Prostate gland (tissue), 2 donors: ENCODE measurements at regions not wholly inside any gene's neighbourhood (a gene's known extent, or its start where the extent isn't known, plus 50 kb on each side); places are given as distances from the start of the nearest gene placed in this dataset.

ENCODE experiments used
- DNase-seq: peaks from one replicate; pipeline ENCODE4 v3.0.0-alpha.2; 2019; ENCODE audit warnings: low spot score
- H3K27ac ChIP-seq, 2 donors: fragments of 200-600 bp; sonication (generic); 2 replicates each; pipeline ENCODE4 v1.5.1; 2017 to 2019
- H3K27me3 ChIP-seq: fragments of 200-600 bp; sonication (generic); replicated peaks from 2 replicates; pipeline ENCODE4 v1.5.1; 2019; ENCODE audit not compliant: insufficient read depth
- H3K36me3 ChIP-seq, 2 donors: fragments of 200-600 bp; sonication (generic); 1 replicate in 1 of 2; 2 replicates in 1 of 2; pipeline versions ENCODE4 v1.5.1 to v1.8.1; 2017 to 2019
- H3K4me1 ChIP-seq: fragments of 200-600 bp; sonication (generic); replicated peaks from 2 replicates; pipeline ENCODE4 v1.5.1; 2019
- H3K4me3 ChIP-seq, 2 donors: fragments of 200-600 bp; sonication (generic); 2 replicates each; pipeline ENCODE4 v1.5.1; 2017 to 2019
- H3K9me3 ChIP-seq: fragments of 200-600 bp; sonication (generic); 2 replicates; pipeline ENCODE4 v1.5.1; 2017
- POLR2A ChIP-seq: fragments of 450-650 bp; IDR thresholded peaks from one replicate; pipeline ENCODE4 v1.6.1; 2016; ENCODE audit warnings: antibody characterized with exemption, mild to moderate bottlenecking
- POLR2AphosphoS5 ChIP-seq: sonication (generic); formaldehyde crosslinking; IDR thresholded peaks from one replicate; pipeline ENCODE4 v1.6.1; 2017; ENCODE audit warnings: antibody characterized with exemption
- WGBS: methylation state at CpG from one replicate; pipeline ENCODE4 v1.1.5; 2018; 5-methylcytosine and 5-hydroxymethylcytosine counted together
- intact Hi-C: fragments of 100-400 bp; cut with DNase I; formaldehyde crosslinking; loops from one replicate; pipeline ENCODE4 v1.14.2; 2022
- TF ChIP-seq, protein P1 (sequence below), 4 experiments: fragments of 200-600 bp in 2 of 4; fragments of 450-650 bp in 2 of 4; sonication (generic) in 2 of 4; IDR thresholded peaks; 1 replicate in 3 of 4; 2 replicates in 1 of 4; pipeline ENCODE4 v1.5.1; 2016 to 2019; ENCODE audit warnings: antibody characterized with exemption in 4 of 4, mild to moderate bottlenecking in 2 of 4, moderate library complexity in 2 of 4

DNA sequence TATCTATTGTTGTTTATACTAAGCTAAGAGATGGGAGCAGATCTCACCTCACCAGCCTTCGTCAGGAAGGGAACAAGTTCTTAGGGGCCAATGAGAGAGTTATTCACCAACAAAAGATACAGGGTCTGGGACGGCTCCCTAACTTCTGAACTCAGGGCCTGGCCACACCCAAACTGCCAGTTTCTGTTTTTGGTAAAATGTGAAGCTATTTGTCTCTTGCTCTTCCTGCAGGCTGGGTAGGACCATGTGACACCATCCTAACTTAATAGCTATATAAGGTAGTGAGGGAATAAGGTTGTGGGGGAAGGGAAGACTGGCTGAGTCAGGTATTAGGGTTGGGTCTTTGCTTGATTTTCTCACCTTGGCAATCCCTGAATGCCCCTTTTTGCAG, 480.5 kb downstream of the KDM4C start:
- DNase-seq, result no peak
- no peaks in the 10 kb centered on the region for H3K9me3 ChIP-seq
- no peak overlapping the region for H3K27ac ChIP-seq
- no peak for TF ChIP-seq POLR2A
- no peak for TF ChIP-seq POLR2AphosphoS5
- no peaks in the 10 kb centered on the region for H3K4me1 ChIP-seq
- H3K36me3 ChIP-seq, result no peaks in the 10 kb centered on the region
- intact Hi-C loops, result no loop called here
- no peak overlapping the region for H3K4me3 ChIP-seq
- WGBS, result 50% methylated on average over 2 of the region's 2 CpGs
- H3K27me3 ChIP-seq, result no peaks in the 10 kb centered on the region

DNA sequence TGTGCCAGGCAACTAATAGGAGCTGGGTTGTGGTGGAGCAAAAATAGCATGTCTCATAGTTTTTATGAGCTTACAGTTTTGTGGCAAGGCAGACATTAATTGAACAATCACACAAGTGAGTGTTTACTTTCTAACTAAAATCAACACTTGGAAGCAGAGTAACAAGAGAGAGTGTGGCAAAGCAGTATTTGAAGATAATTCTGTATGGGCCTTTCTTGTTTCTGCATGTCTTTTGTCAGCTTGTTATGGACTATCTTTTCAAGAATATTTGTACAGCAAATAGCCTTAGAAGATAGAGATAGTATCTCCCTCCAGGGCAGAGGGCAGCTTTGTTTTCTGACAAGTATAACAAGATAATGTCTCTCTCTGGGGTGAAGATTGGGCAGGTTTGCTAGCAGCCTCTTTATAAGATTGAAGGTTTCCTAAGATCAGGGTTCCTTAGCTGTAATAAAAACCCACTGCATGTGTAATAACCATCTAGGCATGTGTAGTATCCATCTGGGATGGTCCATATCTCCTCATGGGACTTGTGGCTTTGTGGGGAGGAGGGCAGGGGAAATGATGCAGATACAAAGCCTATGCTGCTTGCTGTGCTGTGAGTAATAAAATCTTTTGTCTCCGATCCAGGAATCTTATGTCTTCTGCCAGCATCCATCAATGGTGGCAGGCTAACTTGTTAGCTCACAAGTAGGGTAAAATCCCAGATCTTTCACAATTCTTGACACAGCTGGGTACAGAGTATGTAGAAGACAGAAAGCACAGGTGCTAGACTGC, 479.9 kb downstream of the KDM4C start:
- Histone ChIP-seq H3K4me1 (no peaks in the 10 kb centered on the region), H3K36me3 (no peaks in the 10 kb centered on the region), H3K27ac (no peak overlapping the region), H3K4me3 (no peak overlapping the region), H3K9me3 (no peaks in the 10 kb centered on the region), H3K27me3 (no peaks in the 10 kb centered on the region)
- TF ChIP-seq POLR2A (no peak), POLR2AphosphoS5 (no peak)
- TF ChIP-seq, protein P1, sequence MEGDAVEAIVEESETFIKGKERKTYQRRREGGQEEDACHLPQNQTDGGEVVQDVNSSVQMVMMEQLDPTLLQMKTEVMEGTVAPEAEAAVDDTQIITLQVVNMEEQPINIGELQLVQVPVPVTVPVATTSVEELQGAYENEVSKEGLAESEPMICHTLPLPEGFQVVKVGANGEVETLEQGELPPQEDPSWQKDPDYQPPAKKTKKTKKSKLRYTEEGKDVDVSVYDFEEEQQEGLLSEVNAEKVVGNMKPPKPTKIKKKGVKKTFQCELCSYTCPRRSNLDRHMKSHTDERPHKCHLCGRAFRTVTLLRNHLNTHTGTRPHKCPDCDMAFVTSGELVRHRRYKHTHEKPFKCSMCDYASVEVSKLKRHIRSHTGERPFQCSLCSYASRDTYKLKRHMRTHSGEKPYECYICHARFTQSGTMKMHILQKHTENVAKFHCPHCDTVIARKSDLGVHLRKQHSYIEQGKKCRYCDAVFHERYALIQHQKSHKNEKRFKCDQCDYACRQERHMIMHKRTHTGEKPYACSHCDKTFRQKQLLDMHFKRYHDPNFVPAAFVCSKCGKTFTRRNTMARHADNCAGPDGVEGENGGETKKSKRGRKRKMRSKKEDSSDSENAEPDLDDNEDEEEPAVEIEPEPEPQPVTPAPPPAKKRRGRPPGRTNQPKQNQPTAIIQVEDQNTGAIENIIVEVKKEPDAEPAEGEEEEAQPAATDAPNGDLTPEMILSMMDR (IDR thresholded peaks at IDR 0.05), result no peak
- intact Hi-C loops, result no loop called here
- WGBS, result 29% methylated on average over 1 of the region's 1 CpG
- no peak for DNase-seq

DNA sequence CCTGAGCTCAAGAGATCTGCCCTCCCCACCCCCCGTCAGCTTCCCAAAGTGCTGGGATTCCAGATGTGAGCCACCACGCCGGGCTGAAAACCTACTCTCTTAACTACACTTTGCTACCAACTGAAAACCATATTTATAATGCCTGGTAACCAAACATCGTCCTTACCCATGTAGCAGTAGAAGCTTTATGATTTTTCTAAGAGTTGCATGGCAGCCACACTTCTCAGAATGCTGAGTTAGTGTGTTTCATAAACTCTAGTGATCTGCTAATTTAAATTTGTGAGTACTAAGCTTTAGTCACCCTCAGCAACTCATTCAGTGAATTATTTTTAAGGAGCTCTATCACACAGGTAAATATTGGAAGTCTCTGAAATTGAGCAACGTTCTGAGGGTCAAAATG, 478.4 kb downstream of the KDM4C start:
- H3K27me3 ChIP-seq, result no peaks in the 10 kb centered on the region
- TF ChIP-seq POLR2AphosphoS5 (no peak), POLR2A (no peak)
- TF ChIP-seq, protein P1 (IDR thresholded peaks at IDR 0.05), result no peak
- H3K36me3 ChIP-seq, result no peaks in the 10 kb centered on the region
- intact Hi-C loops, result no loop called here
- no peak for DNase-seq
- no peak overlapping the region for H3K4me3 ChIP-seq
- H3K4me1 ChIP-seq, result no peaks in the 10 kb centered on the region
- no peaks in the 10 kb centered on the region for H3K9me3 ChIP-seq
- H3K27ac ChIP-seq, result no peak overlapping the region
- WGBS, result 76% methylated on average over 5 of the region's 5 CpGs

DNA sequence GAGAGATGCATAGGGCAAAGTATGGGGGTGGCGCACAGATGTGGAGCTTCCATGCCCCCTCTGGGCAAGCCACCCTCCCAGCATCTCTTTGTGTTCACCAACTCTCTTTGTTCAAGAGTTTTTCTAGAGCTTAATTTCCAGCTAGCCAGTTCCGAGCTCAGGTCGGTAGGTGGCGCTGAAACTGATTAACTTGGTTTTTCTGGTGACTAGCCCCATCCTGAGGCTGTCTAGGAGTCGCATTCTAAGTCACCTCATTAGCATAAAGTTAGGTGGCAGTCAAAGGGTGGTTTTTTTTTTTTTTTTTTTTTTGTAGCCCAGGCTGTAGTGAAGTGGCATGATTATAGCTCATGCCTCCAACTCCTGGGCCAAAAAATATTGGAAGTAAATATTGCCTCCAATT, 476.4 kb downstream of the KDM4C start:
- 64% methylated on average over 5 of the region's 5 CpGs for WGBS
- no peaks in the 10 kb centered on the region for H3K9me3 ChIP-seq
- TF ChIP-seq POLR2A (no peak), POLR2AphosphoS5 (no peak)
- TF ChIP-seq, protein P1 (IDR thresholded peaks at IDR 0.05), result no peak
- H3K4me1 ChIP-seq, result no peaks in the 10 kb centered on the region
- intact Hi-C loops, result no loop called here
- no peak overlapping the region for H3K4me3 ChIP-seq
- no peaks in the 10 kb centered on the region for H3K27me3 ChIP-seq
- no peak for DNase-seq
- H3K27ac ChIP-seq, result no peak overlapping the region
- no peaks in the 10 kb centered on the region for H3K36me3 ChIP-seq

DNA sequence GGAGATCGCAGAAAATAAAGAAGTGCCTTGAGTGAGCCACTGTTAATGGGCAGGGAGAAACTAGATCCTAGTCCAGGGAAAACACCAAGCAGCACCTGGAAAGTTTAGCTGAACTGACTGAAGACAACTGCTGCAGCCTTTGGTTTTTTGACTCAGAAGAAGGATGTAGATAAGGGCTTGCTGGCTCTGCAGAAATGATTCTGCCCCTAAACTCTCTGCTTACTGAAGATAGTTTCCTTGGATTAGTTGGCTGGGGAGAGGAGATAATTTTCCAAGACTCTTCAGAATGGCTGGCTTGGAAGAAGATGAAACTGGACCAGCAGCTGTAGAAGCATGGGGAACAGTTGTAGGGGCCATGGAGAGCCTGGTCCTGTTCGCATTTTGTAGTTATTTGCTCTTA, 471.8 kb downstream of the KDM4C start:
- 81% methylated on average over 2 of the region's 2 CpGs for WGBS
- TF ChIP-seq POLR2A (no peak), POLR2AphosphoS5 (no peak)
- TF ChIP-seq, protein P1 (IDR thresholded peaks at IDR 0.05), result no peak
- no peaks in the 10 kb centered on the region for H3K4me1 ChIP-seq
- intact Hi-C loops, result no loop called here
- H3K9me3 ChIP-seq, result no peaks in the 10 kb centered on the region
- no peaks in the 10 kb centered on the region for H3K27me3 ChIP-seq
- DNase-seq, result no peak
- H3K4me3 ChIP-seq, result no peak overlapping the region
- H3K36me3 ChIP-seq, result no peaks in the 10 kb centered on the region
- H3K27ac ChIP-seq, result no peak overlapping the region
